PC-3 (cell line): ENCODE measurements at regions not wholly inside any gene's neighbourhood (a gene's known extent, or its start where the extent isn't known, plus 50 kb on each side); places are given as distances from the start of the nearest gene placed in this dataset.
A peak's percentile ranks its signal among the peaks of the same experiment; 100 is the strongest.

Experiments used
- ATAC-seq: fragments of 200-7000 bp; cut with Tn5 transposase; 2 replicates; pipeline ENCODE4 v1.9.1; 2020; ENCODE audit warnings: mild to moderate bottlenecking, moderate library complexity
- BruUV-seq: library from RNA; stranded (reverse); fragments of 400-500 nt; replicated peaks from 2 replicates; lab custom pipeline; 2021; lab: Mats Ljungman, UMichigan
- CTCF ChIA-PET: fragments of 300-600 bp; sonication (Branson Sonifier 250); formaldehyde crosslinking; loops from one replicate; lab custom pipeline; 2022; ENCODE audit warnings: antibody characterized with exemption; lab: Charles Lee
- POLR2A ChIA-PET: fragments of 300-600 bp; sonication (Branson Sonifier 250); formaldehyde crosslinking; loops from one replicate; lab custom pipeline; 2022; ENCODE audit warnings: antibody characterized with exemption; ENCODE audit not compliant: unreplicated experiment; lab: Charles Lee
- DNase-seq: peaks from one replicate; pipeline ENCODE4 v3.0.0-alpha.2; 2015
- H2AFZ ChIP-seq: fragments of 300-600 bp; sonication (generic); 2 replicates; pipeline ENCODE4 v1.6.0; 2016; ENCODE audit warnings: antibody characterized with exemption, low read length
- H3F3A ChIP-seq: fragments of 300-600 bp; sonication (generic); one replicate; pipeline ENCODE4 v1.6.0; 2017; ENCODE audit warnings: antibody characterized with exemption, low read length, control low read depth, mild to moderate bottlenecking; ENCODE audit not compliant: unreplicated experiment
- H3K27ac ChIP-seq: fragments of 300-600 bp; sonication (generic); 2 replicates; pipeline ENCODE4 v1.5.1; 2016; ENCODE audit warnings: mild to moderate bottlenecking, low read length
- H3K27me3 ChIP-seq: fragments of 300-600 bp; sonication (generic); 2 replicates; pipeline ENCODE4 v1.6.1; 2016; ENCODE audit warnings: low read length, mixed read lengths
- H3K36me3 ChIP-seq: fragments of 300-600 bp; sonication (generic); 2 replicates; pipeline ENCODE4 v1.6.1; 2016; ENCODE audit warnings: low read depth, mixed run types, low read length, mixed read lengths
- H3K4me1 ChIP-seq: fragments of 300-600 bp; sonication (generic); 2 replicates; pipeline ENCODE4 v1.5.1; 2016; ENCODE audit warnings: low read length; ENCODE audit not compliant: insufficient read depth
- H3K4me2 ChIP-seq: fragments of 300-600 bp; sonication (generic); 2 replicates; pipeline ENCODE4 v1.6.0; 2016; ENCODE audit warnings: low read length
- H3K4me3 ChIP-seq: fragments of 300-600 bp; sonication (generic); 2 replicates; pipeline ENCODE4 v1.5.1; 2016; ENCODE audit warnings: mild to moderate bottlenecking, low read length, mixed read lengths
- H3K79me2 ChIP-seq: fragments of 300-600 bp; sonication (generic); 2 replicates; pipeline ENCODE4 v1.6.1; 2017; ENCODE audit warnings: low read length, mixed read lengths
- H3K9ac ChIP-seq: fragments of 300-600 bp; sonication (generic); 2 replicates; pipeline ENCODE4 v1.6.0; 2016; ENCODE audit warnings: mild to moderate bottlenecking, low read length
- H3K9me2 ChIP-seq: fragments of 300-600 bp; sonication (generic); replicated peaks from 2 replicates; pipeline ENCODE4 v1.6.1; 2016; ENCODE audit warnings: mixed run types, low read length, mixed read lengths
- H3K9me3 ChIP-seq: fragments of 300-600 bp; sonication (generic); 2 replicates; pipeline ENCODE4 v1.6.1; 2016; ENCODE audit warnings: low read length, mixed read lengths
- H4K20me1 ChIP-seq: fragments of 300-600 bp; sonication (generic); 2 replicates; pipeline ENCODE4 v1.6.1; 2016; ENCODE audit warnings: low read length, mixed read lengths
- EZH2 ChIP-seq: fragments of 300-600 bp; sonication (generic); IDR thresholded peaks from one replicate; pipeline ENCODE4 v1.6.1; 2017; ENCODE audit warnings: antibody characterized with exemption, mild to moderate bottlenecking, low read length; ENCODE audit not compliant: unreplicated experiment
- EZH2phosphoT487 ChIP-seq: fragments of 300-600 bp; sonication (generic); IDR thresholded peaks from 2 replicates; pipeline ENCODE4 v1.6.1; 2018; ENCODE audit warnings: mild to moderate bottlenecking, antibody characterized with exemption, low read length, borderline replicate concordance
- intact Hi-C: fragments of 100-400 bp; cut with micrococcal nuclease; formaldehyde crosslinking; loops from 2 replicates; pipeline ENCODE4 v1.9.0; 2023
- TF ChIP-seq, protein P1 (sequence below): fragments of 300-600 bp; sonication (generic); conservative IDR thresholded peaks from 2 replicates; pipeline ENCODE4 v1.5.1; 2017; ENCODE audit warnings: antibody characterized with exemption, low read depth, mild to moderate bottlenecking, low read length

DNA sequence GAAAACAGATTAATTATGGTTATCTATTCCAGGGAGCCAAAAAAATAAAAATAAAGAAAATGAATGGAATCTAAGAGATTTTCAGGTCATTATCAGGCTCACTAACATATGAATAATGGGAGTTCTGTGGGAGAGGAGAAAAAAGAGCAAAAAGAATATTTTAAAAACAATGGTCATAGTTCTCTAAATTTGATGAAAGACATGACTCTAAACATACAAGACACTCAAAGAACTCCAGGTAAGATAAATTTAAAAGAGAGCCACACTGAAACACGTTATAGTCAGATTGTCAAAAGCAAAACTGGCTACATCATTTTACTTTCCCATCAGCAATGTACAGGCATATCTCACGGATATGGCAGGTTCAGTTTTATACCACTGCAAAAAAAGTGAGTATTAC, 520.0 kb downstream of the ANKRD50 start:
- ChIA-PET CTCF (no interaction called here), POLR2A (no interaction called here)
- H3K27ac ChIP-seq, result no peak overlapping the region
- no peaks in the 10 kb centered on the region for H3K36me3 ChIP-seq
- TF ChIP-seq, protein P1, sequence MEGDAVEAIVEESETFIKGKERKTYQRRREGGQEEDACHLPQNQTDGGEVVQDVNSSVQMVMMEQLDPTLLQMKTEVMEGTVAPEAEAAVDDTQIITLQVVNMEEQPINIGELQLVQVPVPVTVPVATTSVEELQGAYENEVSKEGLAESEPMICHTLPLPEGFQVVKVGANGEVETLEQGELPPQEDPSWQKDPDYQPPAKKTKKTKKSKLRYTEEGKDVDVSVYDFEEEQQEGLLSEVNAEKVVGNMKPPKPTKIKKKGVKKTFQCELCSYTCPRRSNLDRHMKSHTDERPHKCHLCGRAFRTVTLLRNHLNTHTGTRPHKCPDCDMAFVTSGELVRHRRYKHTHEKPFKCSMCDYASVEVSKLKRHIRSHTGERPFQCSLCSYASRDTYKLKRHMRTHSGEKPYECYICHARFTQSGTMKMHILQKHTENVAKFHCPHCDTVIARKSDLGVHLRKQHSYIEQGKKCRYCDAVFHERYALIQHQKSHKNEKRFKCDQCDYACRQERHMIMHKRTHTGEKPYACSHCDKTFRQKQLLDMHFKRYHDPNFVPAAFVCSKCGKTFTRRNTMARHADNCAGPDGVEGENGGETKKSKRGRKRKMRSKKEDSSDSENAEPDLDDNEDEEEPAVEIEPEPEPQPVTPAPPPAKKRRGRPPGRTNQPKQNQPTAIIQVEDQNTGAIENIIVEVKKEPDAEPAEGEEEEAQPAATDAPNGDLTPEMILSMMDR, result no peak
- TF ChIP-seq EZH2, result no peak
- TF ChIP-seq EZH2phosphoT487, result no peak
- DNase-seq (no peak), ATAC-seq (no peak; the same call in 1 of the 2 replicates)
- no TSS peak for BruUV-seq
- H3K27me3 ChIP-seq, result no peaks in the 10 kb centered on the region
- peaks cover 6% of the 10 kb centered on the region; the same call in 1 of the 2 replicates for H3K9me3 ChIP-seq
- no peaks in the 10 kb centered on the region for H3K4me1 ChIP-seq
- H3K4me2 ChIP-seq, result no peak overlapping the region
- intact Hi-C loops, result no loop called here
- no peaks in the 10 kb centered on the region for H4K20me1 ChIP-seq
- no peaks in the 10 kb centered on the region for H3F3A ChIP-seq
- H2AFZ ChIP-seq, result no peak overlapping the region
- no peaks in the 10 kb centered on the region for H3K79me2 ChIP-seq
- H3K9ac ChIP-seq, result no peak overlapping the region
- no peak overlapping the region for H3K4me3 ChIP-seq
- H3K9me2 ChIP-seq, result no peaks in the 10 kb centered on the region

DNA sequence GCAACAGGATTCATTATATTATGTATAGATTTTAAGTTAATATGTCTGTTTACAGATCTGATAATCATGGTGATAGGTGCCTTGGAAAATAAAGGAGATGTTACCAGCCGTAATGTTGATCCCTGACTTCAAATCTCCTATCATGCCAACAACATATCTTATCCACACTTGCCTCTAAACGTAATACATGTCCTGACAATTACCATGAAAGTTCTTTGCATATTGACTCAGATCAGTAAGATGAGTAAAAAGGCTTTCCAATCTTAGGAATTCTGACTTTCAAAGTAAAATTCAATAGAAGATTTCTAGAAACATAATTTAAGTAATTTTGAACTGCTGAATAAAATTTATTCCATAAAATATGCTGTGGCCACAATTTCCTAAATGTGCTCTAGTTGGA, 513.3 kb downstream of the ANKRD50 start:
- no peaks in the 10 kb centered on the region for H3K79me2 ChIP-seq
- H3K4me1 ChIP-seq, result peaks cover 40% of the 10 kb centered on the region
- BruUV-seq, result no TSS peak
- H3K9ac ChIP-seq, result no peak overlapping the region
- no peak overlapping the region for H2AFZ ChIP-seq
- intact Hi-C loops, result loop anchor here (1.0 kb wide), 1 partner anchor 21 kb away; no protein-coding TSS in a partner anchor
- DNase-seq (no peak), ATAC-seq (no peak)
- no peaks in the 10 kb centered on the region for H3K9me3 ChIP-seq
- H3K27me3 ChIP-seq, result no peaks in the 10 kb centered on the region
- ChIA-PET POLR2A (no interaction called here), CTCF (no interaction called here)
- no peaks in the 10 kb centered on the region for H3K9me2 ChIP-seq
- H3K4me3 ChIP-seq, result peak overlapping the region; percentile 23; the same call in 1 of the 2 replicates
- H3K4me2 ChIP-seq, result peak overlapping the region; percentile 59
- H3K27ac ChIP-seq, result peak overlapping the region; percentile 45
- H3F3A ChIP-seq, result no peaks in the 10 kb centered on the region
- H3K36me3 ChIP-seq, result no peaks in the 10 kb centered on the region
- H4K20me1 ChIP-seq, result no peaks in the 10 kb centered on the region
- TF ChIP-seq, protein P1, result no peak
- TF ChIP-seq EZH2phosphoT487 (no peak), EZH2 (no peak)

DNA sequence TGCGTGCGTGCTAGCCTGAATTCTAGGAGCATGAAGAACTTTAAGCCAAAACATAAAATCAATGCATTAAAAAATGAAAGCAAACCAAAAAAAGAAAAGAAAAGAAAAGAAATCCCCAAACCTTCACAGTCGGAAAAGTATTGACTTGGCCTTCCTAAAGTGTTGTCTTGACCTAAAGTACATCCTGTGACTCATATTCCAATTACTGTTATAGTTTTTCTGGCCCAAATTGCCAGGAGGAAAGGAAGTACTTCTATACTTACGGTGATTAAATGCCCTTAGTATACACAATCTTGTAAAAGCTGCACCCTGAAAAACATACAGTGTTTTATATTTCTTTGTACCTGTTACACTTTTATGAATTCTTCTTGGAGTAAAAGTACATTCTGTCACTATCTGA, 512.8 kb downstream of the ANKRD50 start:
- H3K9me2 ChIP-seq, result no peaks in the 10 kb centered on the region
- H3K4me1 ChIP-seq, result peaks cover 45% of the 10 kb centered on the region
- H3K27me3 ChIP-seq, result no peaks in the 10 kb centered on the region
- no peaks in the 10 kb centered on the region for H3K9me3 ChIP-seq
- POLR2A ChIA-PET, result no interaction called here
- no peaks in the 10 kb centered on the region for H3K36me3 ChIP-seq
- no peak overlapping the region for H3K9ac ChIP-seq
- H2AFZ ChIP-seq, result no peak overlapping the region
- H3K4me3 ChIP-seq, result peak overlapping the region; percentile 23; the same call in 1 of the 2 replicates
- H3K79me2 ChIP-seq, result no peaks in the 10 kb centered on the region
- peak; percentile 74 for ATAC-seq
- intact Hi-C loops, result loop anchor here (1.0 to 5.0 kb wide), 3 partner anchors 21 to 87 kb away; no protein-coding TSS in a partner anchor
- peak overlapping the region; percentile 54 for H3K27ac ChIP-seq
- TF ChIP-seq EZH2phosphoT487, result no peak
- no peak for TF ChIP-seq EZH2
- TF ChIP-seq, protein P1, result no peak
- no peaks in the 10 kb centered on the region for H4K20me1 ChIP-seq
- peak overlapping the region; percentile 59 for H3K4me2 ChIP-seq
- peak; percentile 78 for DNase-seq
- no peaks in the 10 kb centered on the region for H3F3A ChIP-seq
- BruUV-seq, result no TSS peak
- CTCF ChIA-PET, result interaction anchor here (0.7 kb wide), 1 partner anchor 933 kb away, joined by 3 read pairs; no protein-coding TSS in a partner anchor
